ENCODE measurements at regions not wholly inside any gene's neighbourhood (a gene's known extent, or its start where the extent isn't known, plus 50 kb on each side); places are given as distances from the start of the nearest gene placed in this dataset.

DNA sequence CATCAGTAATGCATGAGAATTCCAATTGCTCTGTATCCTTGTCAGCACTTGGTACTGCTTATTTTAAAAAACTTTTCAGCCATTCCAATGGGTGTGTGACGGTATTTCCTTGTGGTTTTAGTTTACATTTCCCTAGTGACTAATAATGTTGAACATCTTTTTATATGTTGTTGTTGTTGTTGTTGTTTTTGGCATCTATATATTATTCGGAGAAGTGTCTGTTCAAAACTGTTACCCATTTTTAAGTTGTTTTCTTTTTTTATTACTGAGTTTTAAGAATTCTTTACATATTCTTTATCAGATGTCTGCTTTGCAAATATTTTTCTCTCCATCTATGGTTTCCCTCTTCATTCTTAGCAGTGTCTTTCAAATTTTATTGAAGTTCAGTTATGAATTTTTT is 231.1 kb upstream of the POU3F1 start:
- dilution Hi-C loops (cut with MboI; ENCODE audit: extremely low pct_ligation_motif_present, low sequenced_read_pairs): no loop called here
- no TSS peak for BruUV-seq (replicated peaks)
- TF ChIP-seq MYC (IDR thresholded peaks at IDR 0.05; ENCODE audit: low read depth, low read length) (no peak), EZH2 (IDR thresholded peaks at IDR 0.05; ENCODE audit: borderline replicate concordance, low read depth, low read length, severe bottlenecking) (no peak)
- H3K9ac ChIP-seq (replicated peaks; ENCODE audit: extremely low read depth, insufficient read depth, low read length): no peak overlapping the region
- no peaks in the 10 kb centered on the region for H4K20me1 ChIP-seq (replicated peaks; ENCODE audit: control insufficient read depth, extremely low read depth, insufficient read depth, low read length)
- ChIA-PET CTCF (no interaction called here), POLR2A (no interaction called here)
- DNase-seq (ENCODE audit: low read depth, low spot score): no peak
- no peak overlapping the region for H3K4me2 ChIP-seq (ENCODE audit: insufficient read depth, low read length)
- no peak overlapping the region for H3K4me3 ChIP-seq (replicated peaks in 1 of 3; ENCODE audit: insufficient read depth in 1 of 3, low read depth in 1 of 3, low read length in 3 of 3)
- no peak overlapping the region for H3K27ac ChIP-seq (ENCODE audit: insufficient read depth, low read depth, low read length)
- no peaks in the 10 kb centered on the region for H3K27me3 ChIP-seq (ENCODE audit: control insufficient read depth in 2 of 2, insufficient read depth in 2 of 2, low read length in 2 of 2)
- no peaks in the 10 kb centered on the region for H3K36me3 ChIP-seq (ENCODE audit: control insufficient read depth in 2 of 2, extremely low read depth in 1 of 2, insufficient read depth in 2 of 2, low read length in 2 of 2)
- no peaks in the 10 kb centered on the region for H3K4me1 ChIP-seq (ENCODE audit: control insufficient read depth, extremely low read depth, insufficient read depth, low read length)
- FAIRE-seq: no peak
- no peak overlapping the region for H2AFZ ChIP-seq (ENCODE audit: low read depth, low read length)
- no peaks in the 10 kb centered on the region for H3K9me1 ChIP-seq (replicated peaks; ENCODE audit: control insufficient read depth, extremely low read depth, insufficient read depth, low read length)
- H3K79me2 ChIP-seq (ENCODE audit: control insufficient read depth, insufficient read depth, low read length): no peaks in the 10 kb centered on the region
- intact Hi-C loops (cut with micrococcal nuclease): no loop called here
- no peaks in the 10 kb centered on the region for H3K9me3 ChIP-seq (replicated peaks; ENCODE audit: control insufficient read depth, insufficient read depth, low read length)

DNA sequence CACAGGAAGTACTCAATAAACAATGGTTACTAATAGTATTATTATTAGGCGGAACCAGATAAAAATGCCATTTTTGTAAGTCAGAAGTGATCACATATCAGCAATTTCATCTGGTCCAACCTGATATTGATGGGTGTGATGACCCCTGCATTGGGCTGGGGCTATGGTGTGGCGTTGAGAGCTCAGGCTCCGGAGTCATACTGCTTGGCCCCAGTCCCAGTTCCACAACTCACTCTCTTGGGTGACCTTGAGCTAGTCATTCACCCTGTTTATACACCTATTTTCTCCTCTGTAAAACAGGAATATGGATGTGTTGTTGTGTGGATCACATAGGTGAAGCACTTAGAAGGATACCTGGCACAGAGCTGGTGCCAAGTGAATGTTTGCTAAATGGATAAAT is 229.4 kb upstream of the POU3F1 start:
- dilution Hi-C loops (cut with MboI; ENCODE audit: extremely low pct_ligation_motif_present, low sequenced_read_pairs): no loop called here
- Histone ChIP-seq H3K4me1 (ENCODE audit: control insufficient read depth, extremely low read depth, insufficient read depth, low read length) (no peaks in the 10 kb centered on the region), H3K9ac (replicated peaks; ENCODE audit: extremely low read depth, insufficient read depth, low read length) (no peak overlapping the region), H3K4me2 (ENCODE audit: insufficient read depth, low read length) (no peak overlapping the region), H3K79me2 (ENCODE audit: control insufficient read depth, insufficient read depth, low read length) (no peaks in the 10 kb centered on the region), H3K36me3 (ENCODE audit: control insufficient read depth in 2 of 2, extremely low read depth in 1 of 2, insufficient read depth in 2 of 2, low read length in 2 of 2) (no peaks in the 10 kb centered on the region), H3K9me3 (replicated peaks; ENCODE audit: control insufficient read depth, insufficient read depth, low read length) (no peaks in the 10 kb centered on the region), H3K9me1 (replicated peaks; ENCODE audit: control insufficient read depth, extremely low read depth, insufficient read depth, low read length) (no peaks in the 10 kb centered on the region), H3K27ac (ENCODE audit: insufficient read depth, low read depth, low read length) (no peak overlapping the region), H4K20me1 (replicated peaks; ENCODE audit: control insufficient read depth, extremely low read depth, insufficient read depth, low read length) (no peaks in the 10 kb centered on the region), H3K4me3 (replicated peaks in 1 of 3; ENCODE audit: insufficient read depth in 1 of 3, low read depth in 1 of 3, low read length in 3 of 3) (no peak overlapping the region), H2AFZ (ENCODE audit: low read depth, low read length) (no peak overlapping the region), H3K27me3 (ENCODE audit: control insufficient read depth in 2 of 2, insufficient read depth in 2 of 2, low read length in 2 of 2) (no peaks in the 10 kb centered on the region)
- CTCF ChIA-PET: no interaction called here
- intact Hi-C loops (cut with micrococcal nuclease): no loop called here
- POLR2A ChIA-PET: no interaction called here
- no TSS peak for BruUV-seq (replicated peaks)
- FAIRE-seq: no peak
- TF ChIP-seq MYC (IDR thresholded peaks at IDR 0.05; ENCODE audit: low read depth, low read length): no peak
- no peak for TF ChIP-seq JUN (IDR thresholded peaks at IDR 0.05; ENCODE audit: borderline replicate concordance, insufficient read depth, insufficient read length, low read depth)
- TF ChIP-seq CTCF (IDR thresholded peaks at IDR 0.05; ENCODE audit: extremely low read depth in 1 of 2, insufficient read depth in 1 of 2, low read depth in 1 of 2, low read length in 2 of 2): no peak
- no peak for TF ChIP-seq FOS (IDR thresholded peaks at IDR 0.05; ENCODE audit: borderline replicate concordance, insufficient read depth, low read length)
- no peak for TF ChIP-seq POLR2AphosphoS5 (IDR thresholded peaks at IDR 0.05; ENCODE audit: insufficient read depth, low read depth, low read length)
- no peak for TF ChIP-seq EZH2 (IDR thresholded peaks at IDR 0.05; ENCODE audit: borderline replicate concordance, low read depth, low read length, severe bottlenecking)
- TF ChIP-seq GATA2 (IDR thresholded peaks at IDR 0.05; ENCODE audit: insufficient read depth, insufficient read length, low read depth, low read length): no peak
- TF ChIP-seq POLR2A (IDR thresholded peaks at IDR 0.05; ENCODE audit: low read depth, low read length): no peak
- no peak for TF ChIP-seq MAX (IDR thresholded peaks at IDR 0.05; ENCODE audit: insufficient read depth, insufficient read length)
- no peak for DNase-seq (ENCODE audit: low read depth, low spot score)
